Activated CD4-positive, CD25-positive, alpha-beta regulatory T cell treated with anti-CD3 and anti-CD28 coated beads, Interleukin-2, amount 50 U/mL, for 16 hours (primary cell): ENCODE measurements at regions not wholly inside any gene's neighbourhood (a gene's known extent, or its start where the extent isn't known, plus 50 kb on each side); places are given as distances from the start of the nearest gene placed in this dataset.

ENCODE experiments used
- DNase-seq: peaks from one replicate; pipeline ENCODE4 v3.0.0-alpha.2; 2020; ENCODE audit warnings: low read depth, low spot score

- no peak for DNase-seq
Measured at GRCh38 chr1:117803318-117803717, 126.1 kb downstream of the GDAP2 start.

- DNase-seq: no peak
Measured at GRCh38 chr1:117809764-117810163, 119.7 kb downstream of the GDAP2 start.

- DNase-seq: no peak
Measured at GRCh38 chr1:117810553-117810952, 118.9 kb downstream of the GDAP2 start.

GRCh38 chr1:117812869-117813511, 116.4 kb downstream of the GDAP2 start:
- no peak for DNase-seq
